SK-N-SH (cell line): ENCODE measurements at regions not wholly inside any gene's neighbourhood (a gene's known extent, or its start where the extent isn't known, plus 50 kb on each side); places are given as distances from the start of the nearest gene placed in this dataset.

ENCODE experiments used
- CTCF ChIA-PET: fragments of 300-600, 350-600 bp; formaldehyde crosslinking; extraction: SDS; loops from one replicate; lab custom pipeline; 2021; lab: Yijun Ruan, JAX
- POLR2A ChIA-PET: fragments of 350-600 bp; sonication (Branson Sonifier 250); formaldehyde crosslinking; extraction: SDS; loops from one replicate; lab custom pipeline; 2020; ENCODE audit warnings: antibody characterized with exemption, inconsistent platforms; lab: Yijun Ruan, JAX
- DNase-seq: peaks from one replicate; pipeline ENCODE4 v3.0.0; 2012
- H2AFZ ChIP-seq: fragments of 200-600 bp; sonication (generic); 2 replicates; pipeline ENCODE4 v1.8.1; 2016; ENCODE audit warnings: antibody characterized with exemption, mild to moderate bottlenecking, low read depth
- H3F3A ChIP-seq: fragments of 200-600 bp; sonication (generic); replicated peaks from 2 replicates; pipeline ENCODE3; 2016; ENCODE audit warnings: antibody characterized with exemption, mild to moderate bottlenecking; ENCODE audit not compliant: insufficient read depth
- H3K27ac ChIP-seq, 2 experiments: fragments of 200-500 bp in 1 of 2; fragments of 200-600 bp in 1 of 2; sonication (Bioruptor generic) in 1 of 2; sonication (generic), shearing (Covaris generic) in 1 of 2; 2 replicates each; pipeline versions ENCODE4 v1.5.1 to v1.6.1; 2014 to 2016; ENCODE audit warnings: low read depth in 2 of 2, inconsistent platforms in 1 of 2, low read length in 1 of 2, mild to moderate bottlenecking in 1 of 2, mixed read lengths in 1 of 2
- H3K27me3 ChIP-seq: fragments of 200-600 bp; sonication (generic), shearing (Covaris generic); 2 replicates; pipeline ENCODE4 v1.6.1; 2016; ENCODE audit warnings: mixed run types; ENCODE audit not compliant: insufficient read depth
- H3K36me3 ChIP-seq, 2 experiments: fragments of 200-500 bp in 1 of 2; fragments of 200-600 bp in 1 of 2; sonication (Bioruptor generic) in 1 of 2; sonication (generic) in 1 of 2; replicated peaks in 1 of 2; 2 replicates each; pipeline versions ENCODE3 to v1.5.1; 2014 to 2016; ENCODE audit warnings: low read length in 1 of 2, mild to moderate bottlenecking in 1 of 2; ENCODE audit not compliant: insufficient read depth in 2 of 2, control insufficient read depth in 1 of 2
- H3K4me1 ChIP-seq, 2 experiments: fragments of 200-500 bp in 1 of 2; fragments of 200-600 bp in 1 of 2; sonication (Bioruptor generic) in 1 of 2; sonication (generic), shearing (Covaris generic) in 1 of 2; 2 replicates each; pipeline versions ENCODE4 v1.5.1 to v1.6.1; 2014 to 2016; ENCODE audit warnings: low read depth in 1 of 2, low read length in 1 of 2, mixed run types in 1 of 2; ENCODE audit not compliant: insufficient read depth in 2 of 2, control insufficient read depth in 1 of 2
- H3K4me2 ChIP-seq: fragments of 200-600 bp; sonication (generic), shearing (Covaris generic); 2 replicates; pipeline ENCODE4 v1.6.1; 2017; ENCODE audit warnings: mixed run types
- H3K4me3 ChIP-seq, 2 experiments: fragments of 200-500 bp in 1 of 2; fragments of 200-600 bp in 1 of 2; sonication (Bioruptor generic) in 1 of 2; sonication (generic), shearing (Covaris generic) in 1 of 2; 2 replicates each; pipeline versions ENCODE4 v1.5.1 to v1.8.1; 2014 to 2016; ENCODE audit warnings: low read depth in 2 of 2, inconsistent platforms in 1 of 2, low read length in 1 of 2, mild to moderate bottlenecking in 1 of 2, mixed read lengths in 1 of 2, moderate library complexity in 1 of 2
- H3K79me2 ChIP-seq: fragments of 200-600 bp; sonication (generic); 2 replicates; pipeline ENCODE4 v1.8.1; 2017; ENCODE audit warnings: mild to moderate bottlenecking; ENCODE audit not compliant: insufficient read depth
- H3K9ac ChIP-seq: fragments of 200-600 bp; sonication (generic); 2 replicates; pipeline ENCODE4 v1.6.1; 2017; ENCODE audit warnings: mixed run types
- H3K9me2 ChIP-seq: fragments of 200-600 bp; sonication (generic); 2 replicates; pipeline ENCODE4 v1.6.1; 2017; ENCODE audit warnings: mixed run types
- H3K9me3 ChIP-seq: fragments of 200-600 bp; sonication (generic); 2 replicates; pipeline ENCODE4 v1.6.1; 2017; ENCODE audit warnings: mixed run types, mild to moderate bottlenecking, moderate library complexity
- H4K20me1 ChIP-seq: fragments of 200-600 bp; sonication (generic); 2 replicates; pipeline ENCODE4 v1.6.1; 2017; ENCODE audit warnings: mild to moderate bottlenecking, mixed run types; ENCODE audit not compliant: insufficient read depth
- ELF1 ChIP-seq: IDR thresholded peaks from 2 replicates; pipeline ENCODE4 v1.4.0; 2012
- EP300 ChIP-seq, 2 experiments: IDR thresholded peaks; 2 replicates each; pipeline versions ENCODE4 v1.4.0 to v1.6.1; 2012; ENCODE audit warnings: borderline replicate concordance in 1 of 2, low read depth in 1 of 2, low read length in 1 of 2
- EZH2phosphoT487 ChIP-seq: fragments of 200-600 bp; sonication (generic); IDR thresholded peaks from 2 replicates; pipeline ENCODE4 v1.6.1; 2017; ENCODE audit warnings: low read depth, mixed run types, mild to moderate bottlenecking, antibody characterized with exemption, moderate library complexity, borderline replicate concordance
- FOSL2 ChIP-seq: IDR thresholded peaks from 2 replicates; pipeline ENCODE4 v1.4.0; 2012; ENCODE audit warnings: low read depth, mild to moderate bottlenecking, moderate library complexity, borderline replicate concordance
- FOXJ3 ChIP-seq: sonication (generic); formaldehyde crosslinking; IDR thresholded peaks from 2 replicates; pipeline ENCODE4 v1.5.1; 2020; ENCODE audit warnings: mild to moderate bottlenecking, missing genetic modification reagents
- GABPA ChIP-seq: IDR thresholded peaks from 2 replicates; pipeline ENCODE4 v1.4.0; 2012; ENCODE audit warnings: low read depth, mild to moderate bottlenecking
- GATA2 ChIP-seq: sonication (generic); formaldehyde crosslinking; IDR thresholded peaks from 2 replicates; pipeline ENCODE4 v1.5.0; 2020; ENCODE audit warnings: mild to moderate bottlenecking, missing genetic modification reagents
- JUND ChIP-seq: IDR thresholded peaks from 2 replicates; pipeline ENCODE4 v1.4.0; 2012
- MEF2A ChIP-seq: IDR thresholded peaks from 2 replicates; pipeline ENCODE4 v1.4.0; 2012; ENCODE audit warnings: low read depth, borderline replicate concordance
- MXI1 ChIP-seq: IDR thresholded peaks from 2 replicates; pipeline ENCODE4 v1.6.1; 2012; ENCODE audit warnings: mild to moderate bottlenecking, low read depth, low read length, improper control_type of control experiment
- POLR2AphosphoS5 ChIP-seq: IDR thresholded peaks from 2 replicates; pipeline ENCODE4 v1.6.1; 2012; ENCODE audit warnings: low read depth, low read length
- RCOR1 ChIP-seq: fragments of 150-350 bp; IDR thresholded peaks from 2 replicates; pipeline ENCODE4 v1.6.1; 2017; ENCODE audit warnings: antibody characterized with exemption, low read length
- RXRA ChIP-seq: IDR thresholded peaks from 2 replicates; pipeline ENCODE4 v1.4.0; 2012; ENCODE audit warnings: low read depth, mild to moderate bottlenecking, borderline replicate concordance
- TAF1 ChIP-seq: IDR thresholded peaks from 2 replicates; pipeline ENCODE4 v1.6.1; 2012; ENCODE audit warnings: low read depth, mild to moderate bottlenecking, low read length, moderate library complexity, borderline replicate concordance
- TCF12 ChIP-seq: IDR thresholded peaks from 2 replicates; pipeline ENCODE4 v1.4.0; 2012
- TEAD4 ChIP-seq: IDR thresholded peaks from 2 replicates; pipeline ENCODE4 v1.4.0; 2012; ENCODE audit warnings: mild to moderate bottlenecking, borderline replicate concordance; ENCODE audit not compliant: insufficient read depth
- YY1 ChIP-seq: IDR thresholded peaks from 2 replicates; pipeline ENCODE4 v1.4.0; 2012; ENCODE audit warnings: low read depth, mild to moderate bottlenecking
- WGBS: methylation state at CpG from one replicate; pipeline ENCODE4 v1.1.6; 2017; ENCODE audit warnings: low lambda C conversion rate; 5-methylcytosine and 5-hydroxymethylcytosine counted together
- TF ChIP-seq, protein P1 (sequence below): IDR thresholded peaks from 2 replicates; pipeline ENCODE4; 2012
- TF ChIP-seq, protein P2 (sequence below): fragments of 150-350 bp; IDR thresholded peaks from 2 replicates; pipeline ENCODE4 v1.6.1; 2016; ENCODE audit warnings: mild to moderate bottlenecking, low read depth, low read length
- TF ChIP-seq, protein P3 (sequence below): fragments of 200-600 bp; sonication (generic); IDR thresholded peaks from 2 replicates; pipeline ENCODE4 v1.6.1; 2017; ENCODE audit warnings: antibody characterized with exemption, mild to moderate bottlenecking, moderate library complexity
- TF ChIP-seq, protein P4 (sequence below): IDR thresholded peaks from 2 replicates; pipeline ENCODE4 v1.4.0; 2012; ENCODE audit warnings: low read depth, borderline replicate concordance

DNA sequence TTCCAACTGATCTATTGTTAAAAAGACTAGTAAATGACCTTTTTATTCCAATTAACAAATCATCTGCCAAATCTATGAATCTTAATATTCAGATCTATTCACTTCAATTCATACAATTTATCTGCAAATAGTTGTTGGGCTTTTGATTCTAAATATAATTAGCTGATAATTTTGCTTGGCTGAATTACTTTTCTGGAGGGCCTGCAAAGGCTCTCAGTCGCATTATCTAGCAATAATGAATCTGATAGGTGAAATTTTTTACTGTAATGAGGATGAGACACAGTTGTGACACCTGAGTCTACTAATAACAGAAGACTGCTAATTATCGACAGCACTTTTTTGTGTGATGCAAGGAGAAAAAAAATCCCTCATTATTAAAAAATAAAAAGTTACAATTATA is 565.1 kb downstream of the ZEB2 start:
- H2AFZ ChIP-seq, result no peak overlapping the region
- peak overlapping the region; percentile 16 to 64; a peak in 3 of 4 replicates for H3K27ac ChIP-seq
- peak in 1 of 2 experiments; percentile 57; a peak in 2 of 4 replicates for TF ChIP-seq EP300 (IDR thresholded peaks at IDR 0.05; ENCODE audit: borderline replicate concordance in 1 of 2, low read depth in 1 of 2, low read length in 1 of 2)
- TF ChIP-seq YY1, result no peak
- TF ChIP-seq RCOR1, result peak; percentile 19; the same call in 1 of the 2 replicates
- TF ChIP-seq MEF2A, result no peak
- TF ChIP-seq, all 33 proteins: peak for 2
- H3K4me3 ChIP-seq, result no peak overlapping the region
- no peaks in the 10 kb centered on the region for H3K79me2 ChIP-seq
- ChIA-PET CTCF (interaction anchor here (1.5 kb wide), 1 partner anchor 124 kb away, joined by 3 read pairs; no protein-coding TSS in a partner anchor), POLR2A (no interaction called here)
- no peaks in the 10 kb centered on the region for H3K27me3 ChIP-seq
- H3K9me3 ChIP-seq, result no peaks in the 10 kb centered on the region
- no peaks in the 10 kb centered on the region for H3K36me3 ChIP-seq
- 0 out of 2 replicates have a peak overlapping the region, but pooled peaks have one; percentile 4 for H3K4me2 ChIP-seq
- H3K9ac ChIP-seq, result no peak overlapping the region
- no peaks in the 10 kb centered on the region for H3K9me2 ChIP-seq
- H4K20me1 ChIP-seq, result no peaks in the 10 kb centered on the region
- WGBS, result 76% methylated on average over 2 of the region's 2 CpGs
- no peak for DNase-seq
- peaks cover 11% of the 10 kb centered on the region for H3F3A ChIP-seq
- H3K4me1 ChIP-seq, result peaks cover 11 to 38% of the 10 kb centered on the region in 2 experiments

- 13% methylated on average over 4 of the region's 4 CpGs for WGBS
- POLR2A ChIA-PET, result no interaction called here
- Histone ChIP-seq H3K27me3 (no peaks in the 10 kb centered on the region), H4K20me1 (no peaks in the 10 kb centered on the region)
- TF ChIP-seq RXRA (0 out of 2 replicates have a peak, but pooled peaks have one; percentile 9), FOXJ3 (no peak), EP300 (IDR thresholded peaks at IDR 0.05; ENCODE audit: borderline replicate concordance in 1 of 2, low read depth in 1 of 2, low read length in 1 of 2) (peak in 1 of 2 experiments; percentile 38; a peak in 1 of 4 replicates), ELF1 (no peak), JUND (peak; percentile 53; the same call in 1 of the 2 replicates), TAF1 (no peak), POLR2AphosphoS5 (no peak), GATA2 (CRISPR knock-in tag) (no peak), TCF12 (peak; percentile 61), GABPA (no peak), FOSL2 (peak; percentile 30; the same call in 1 of the 2 replicates), EZH2phosphoT487 (no peak), MEF2A (no peak), TEAD4 (peak; percentile 44; the same call in 1 of the 2 replicates), MXI1 (no peak)
- TF ChIP-seq, protein P1, sequence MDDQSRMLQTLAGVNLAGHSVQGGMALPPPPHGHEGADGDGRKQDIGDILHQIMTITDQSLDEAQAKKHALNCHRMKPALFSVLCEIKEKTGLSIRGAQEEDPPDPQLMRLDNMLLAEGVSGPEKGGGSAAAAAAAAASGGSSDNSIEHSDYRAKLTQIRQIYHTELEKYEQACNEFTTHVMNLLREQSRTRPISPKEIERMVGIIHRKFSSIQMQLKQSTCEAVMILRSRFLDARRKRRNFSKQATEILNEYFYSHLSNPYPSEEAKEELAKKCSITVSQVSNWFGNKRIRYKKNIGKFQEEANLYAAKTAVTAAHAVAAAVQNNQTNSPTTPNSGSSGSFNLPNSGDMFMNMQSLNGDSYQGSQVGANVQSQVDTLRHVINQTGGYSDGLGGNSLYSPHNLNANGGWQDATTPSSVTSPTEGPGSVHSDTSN, result peak; percentile 35; the same call in 1 of the 2 replicates
- TF ChIP-seq, protein P2, sequence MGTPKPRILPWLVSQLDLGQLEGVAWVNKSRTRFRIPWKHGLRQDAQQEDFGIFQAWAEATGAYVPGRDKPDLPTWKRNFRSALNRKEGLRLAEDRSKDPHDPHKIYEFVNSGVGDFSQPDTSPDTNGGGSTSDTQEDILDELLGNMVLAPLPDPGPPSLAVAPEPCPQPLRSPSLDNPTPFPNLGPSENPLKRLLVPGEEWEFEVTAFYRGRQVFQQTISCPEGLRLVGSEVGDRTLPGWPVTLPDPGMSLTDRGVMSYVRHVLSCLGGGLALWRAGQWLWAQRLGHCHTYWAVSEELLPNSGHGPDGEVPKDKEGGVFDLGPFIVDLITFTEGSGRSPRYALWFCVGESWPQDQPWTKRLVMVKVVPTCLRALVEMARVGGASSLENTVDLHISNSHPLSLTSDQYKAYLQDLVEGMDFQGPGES, result no peak
- TF ChIP-seq, protein P3, sequence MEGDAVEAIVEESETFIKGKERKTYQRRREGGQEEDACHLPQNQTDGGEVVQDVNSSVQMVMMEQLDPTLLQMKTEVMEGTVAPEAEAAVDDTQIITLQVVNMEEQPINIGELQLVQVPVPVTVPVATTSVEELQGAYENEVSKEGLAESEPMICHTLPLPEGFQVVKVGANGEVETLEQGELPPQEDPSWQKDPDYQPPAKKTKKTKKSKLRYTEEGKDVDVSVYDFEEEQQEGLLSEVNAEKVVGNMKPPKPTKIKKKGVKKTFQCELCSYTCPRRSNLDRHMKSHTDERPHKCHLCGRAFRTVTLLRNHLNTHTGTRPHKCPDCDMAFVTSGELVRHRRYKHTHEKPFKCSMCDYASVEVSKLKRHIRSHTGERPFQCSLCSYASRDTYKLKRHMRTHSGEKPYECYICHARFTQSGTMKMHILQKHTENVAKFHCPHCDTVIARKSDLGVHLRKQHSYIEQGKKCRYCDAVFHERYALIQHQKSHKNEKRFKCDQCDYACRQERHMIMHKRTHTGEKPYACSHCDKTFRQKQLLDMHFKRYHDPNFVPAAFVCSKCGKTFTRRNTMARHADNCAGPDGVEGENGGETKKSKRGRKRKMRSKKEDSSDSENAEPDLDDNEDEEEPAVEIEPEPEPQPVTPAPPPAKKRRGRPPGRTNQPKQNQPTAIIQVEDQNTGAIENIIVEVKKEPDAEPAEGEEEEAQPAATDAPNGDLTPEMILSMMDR, result no peak
- TF ChIP-seq, protein P4, sequence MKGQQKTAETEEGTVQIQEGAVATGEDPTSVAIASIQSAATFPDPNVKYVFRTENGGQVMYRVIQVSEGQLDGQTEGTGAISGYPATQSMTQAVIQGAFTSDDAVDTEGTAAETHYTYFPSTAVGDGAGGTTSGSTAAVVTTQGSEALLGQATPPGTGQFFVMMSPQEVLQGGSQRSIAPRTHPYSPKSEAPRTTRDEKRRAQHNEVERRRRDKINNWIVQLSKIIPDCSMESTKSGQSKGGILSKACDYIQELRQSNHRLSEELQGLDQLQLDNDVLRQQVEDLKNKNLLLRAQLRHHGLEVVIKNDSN, result no peak
- TF ChIP-seq, all 33 proteins: peak for 7
- no peaks in the 10 kb centered on the region for H3K36me3 ChIP-seq
- no peaks in the 10 kb centered on the region for H3K9me3 ChIP-seq
- no peak overlapping the region for H3K4me3 ChIP-seq
- peak overlapping the region in 1 of 2 experiments; percentile 64; a peak in 2 of 4 replicates for H3K27ac ChIP-seq
- peaks cover 11% of the 10 kb centered on the region for H3F3A ChIP-seq
- DNase-seq, result no peak
- 0 out of 2 replicates have a peak overlapping the region, but pooled peaks have one; percentile 5 for H3K4me2 ChIP-seq
- no peak overlapping the region for H3K9ac ChIP-seq
- no peaks in the 10 kb centered on the region for H3K9me2 ChIP-seq
- H3K4me1 ChIP-seq, result peaks cover 11 to 43% of the 10 kb centered on the region in 2 experiments
- CTCF ChIA-PET, result interaction anchor here (1.4 to 1.5 kb wide), 2 partner anchors 22 to 124 kb away, joined by 3 to 4 read pairs; no protein-coding TSS in a partner anchor
- no peaks in the 10 kb centered on the region for H3K79me2 ChIP-seq
- no peak overlapping the region for H2AFZ ChIP-seq
Observed at GRCh38 chr2:143954186-143954585, 565.7 kb downstream of the ZEB2 start.
